ENCODE measurements at regions not wholly inside any gene's neighbourhood (a gene's known extent, or its start where the extent isn't known, plus 50 kb on each side); places are given as distances from the start of the nearest gene placed in this dataset.
"Not testable (repeated sequence)": the region's sequence is repeated elsewhere in the genome, so short reads cannot be mapped to it uniquely, and the experiment has no call there.

GRCh38 chr1:60818969-60819701 is 263.2 kb upstream of the NFIA start:
- Histone ChIP-seq H3K27ac (ENCODE audit: low read depth in 1 of 3, low read length in 2 of 3) (no peak overlapping the region), H3K4me1 (ENCODE audit: control insufficient read depth in 3 of 3, insufficient read depth in 2 of 3, low read depth in 1 of 3, low read length in 2 of 3) (no peaks in the 10 kb centered on the region), H3K27me3 (ENCODE audit: control insufficient read depth in 3 of 3, insufficient read depth in 3 of 3, low read length in 3 of 3) (no peaks in the 10 kb centered on the region), H3K36me3 (ENCODE audit: control insufficient read depth in 3 of 3, insufficient read depth in 2 of 3, low read depth in 1 of 3, low read length in 3 of 3) (no peaks in the 10 kb centered on the region), H3K4me3 (ENCODE audit: low read depth in 1 of 3, low read length in 3 of 3) (no peak overlapping the region), H3K9me3 (ENCODE audit: control insufficient read depth in 2 of 2, insufficient read depth in 1 of 2, low read depth in 1 of 2, low read length in 1 of 2) (no peaks in the 10 kb centered on the region)
- no peak for FAIRE-seq
- 65 to 70% (median 66%) methylated on average over 4 of the region's 4 CpGs for WGBS, 3 donors
- no peak for DNase-seq

- no peaks in the 10 kb centered on the region for H3K9me3 ChIP-seq (ENCODE audit: control insufficient read depth in 2 of 2, insufficient read depth in 1 of 2, low read depth in 1 of 2, low read length in 1 of 2)
- FAIRE-seq (no peak), DNase-seq (no peak)
- no peaks in the 10 kb centered on the region for H3K4me1 ChIP-seq (ENCODE audit: control insufficient read depth in 3 of 3, insufficient read depth in 2 of 3, low read depth in 1 of 3, low read length in 2 of 3)
- WGBS, 3 donors, result 79 to 94% (median 83%) methylated on average over 3 of the region's 3 CpGs
- no peak overlapping the region for H3K27ac ChIP-seq (ENCODE audit: low read depth in 1 of 3, low read length in 2 of 3)
- H3K4me3 ChIP-seq (ENCODE audit: low read depth in 1 of 3, low read length in 3 of 3), result no peak overlapping the region
- no peaks in the 10 kb centered on the region for H3K27me3 ChIP-seq (ENCODE audit: control insufficient read depth in 3 of 3, insufficient read depth in 3 of 3, low read length in 3 of 3)
- H3K36me3 ChIP-seq (ENCODE audit: control insufficient read depth in 3 of 3, insufficient read depth in 2 of 3, low read depth in 1 of 3, low read length in 3 of 3), result no peaks in the 10 kb centered on the region
Observed at GRCh38 chr1:60813071-60813470, 269.3 kb upstream of the NFIA start.

DNA sequence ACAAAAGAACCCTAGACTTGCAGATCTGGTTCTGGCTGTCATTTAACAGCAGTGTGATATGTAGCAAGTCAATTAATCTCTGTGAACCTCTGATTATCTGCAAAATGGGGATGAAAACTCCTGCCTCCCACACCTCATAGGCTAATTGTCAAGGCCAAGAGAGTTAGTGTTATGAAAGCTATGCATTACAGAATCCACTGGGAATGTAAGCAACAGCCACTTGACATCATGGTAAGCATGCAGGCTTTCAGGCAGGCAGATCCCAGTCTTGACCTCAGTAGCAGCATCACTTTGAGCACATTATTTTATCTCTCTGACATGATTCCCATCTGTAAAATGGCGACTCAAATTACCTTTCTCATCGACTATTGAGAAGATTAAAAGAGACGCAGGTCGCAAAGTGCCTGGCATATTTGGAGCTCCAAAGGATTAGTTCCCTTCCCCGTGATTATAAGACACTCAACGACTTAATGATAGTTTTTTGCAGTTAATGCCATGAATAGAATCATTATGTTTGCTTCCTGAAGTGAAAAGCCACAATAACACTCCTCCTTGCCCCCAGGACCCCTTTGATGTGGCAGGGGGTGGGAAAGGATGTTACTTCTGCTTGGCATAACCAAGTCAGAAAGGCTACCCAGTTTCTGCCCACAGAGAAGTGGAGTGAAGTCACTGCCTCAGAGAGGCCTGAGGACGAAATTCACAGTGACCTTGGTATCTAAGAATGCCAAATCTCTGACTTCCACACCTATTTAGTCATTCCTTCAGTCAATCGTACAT is 273.0 kb upstream of the NFIA start:
- DNase-seq, result no peak
- 77 to 79% (median 78%) methylated on average over 8 of the region's 8 CpGs for WGBS, 3 donors
- no peak for FAIRE-seq
- Histone ChIP-seq H3K9me3 (ENCODE audit: control insufficient read depth in 2 of 2, insufficient read depth in 1 of 2, low read depth in 1 of 2, low read length in 1 of 2) (peaks cover 0 to 11% of the 10 kb centered on the region in 2 donors), H3K27ac (ENCODE audit: low read depth in 1 of 3, low read length in 2 of 3) (no peak overlapping the region), H3K36me3 (ENCODE audit: control insufficient read depth in 3 of 3, insufficient read depth in 2 of 3, low read depth in 1 of 3, low read length in 3 of 3) (no peaks in the 10 kb centered on the region), H3K4me1 (ENCODE audit: control insufficient read depth in 3 of 3, insufficient read depth in 2 of 3, low read depth in 1 of 3, low read length in 2 of 3) (no peaks in the 10 kb centered on the region), H3K27me3 (ENCODE audit: control insufficient read depth in 3 of 3, insufficient read depth in 3 of 3, low read length in 3 of 3) (no peaks in the 10 kb centered on the region), H3K4me3 (ENCODE audit: low read depth in 1 of 3, low read length in 3 of 3) (no peak overlapping the region)

GRCh38 chr1:60808676-60809075 is 273.7 kb upstream of the NFIA start:
- H3K9me3 ChIP-seq (ENCODE audit: control insufficient read depth in 2 of 2, insufficient read depth in 1 of 2, low read depth in 1 of 2, low read length in 1 of 2), result peaks cover 0 to 11% of the 10 kb centered on the region in 2 donors
- H3K36me3 ChIP-seq (ENCODE audit: control insufficient read depth in 3 of 3, insufficient read depth in 2 of 3, low read depth in 1 of 3, low read length in 3 of 3), result no peaks in the 10 kb centered on the region
- no peak overlapping the region for H3K27ac ChIP-seq (ENCODE audit: low read depth in 1 of 3, low read length in 2 of 3)
- no peaks in the 10 kb centered on the region for H3K27me3 ChIP-seq (ENCODE audit: control insufficient read depth in 3 of 3, insufficient read depth in 3 of 3, low read length in 3 of 3)
- H3K4me3 ChIP-seq (ENCODE audit: low read depth in 1 of 3, low read length in 3 of 3), result no peak overlapping the region
- FAIRE-seq (no peak), DNase-seq (no peak)
- WGBS, 3 donors, result 69 to 83% (median 74%) methylated on average over 1 of the region's 1 CpG
- H3K4me1 ChIP-seq (ENCODE audit: control insufficient read depth in 3 of 3, insufficient read depth in 2 of 3, low read depth in 1 of 3, low read length in 2 of 3), result no peaks in the 10 kb centered on the region

DNA sequence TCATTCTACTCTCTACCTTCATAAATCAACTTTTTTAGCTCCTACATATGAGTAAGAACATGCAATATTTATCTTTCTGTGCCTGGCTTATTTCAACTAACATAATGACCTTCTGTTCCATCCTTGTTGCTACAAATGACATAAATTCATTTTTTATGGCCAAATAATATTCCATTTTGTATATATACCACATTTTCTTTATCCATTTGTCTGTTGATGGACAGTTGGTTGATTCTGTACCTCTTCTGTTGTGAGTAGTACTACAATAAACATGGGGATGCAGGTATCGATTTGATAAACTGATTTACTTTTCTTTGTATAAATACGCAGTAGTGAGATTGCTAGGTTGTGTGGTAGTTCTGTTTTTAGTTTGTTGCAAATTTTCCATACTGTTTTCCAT is 279.5 kb upstream of the NFIA start:
- DNase-seq (no peak), FAIRE-seq (no peak)
- Histone ChIP-seq H3K27me3 (ENCODE audit: control insufficient read depth in 3 of 3, insufficient read depth in 3 of 3, low read length in 3 of 3) (peaks cover 0 to 2% (median 0%) of the 10 kb centered on the region in 3 donors), H3K27ac (ENCODE audit: low read depth in 1 of 3, low read length in 2 of 3) (no peak overlapping the region), H3K4me1 (ENCODE audit: control insufficient read depth in 3 of 3, insufficient read depth in 2 of 3, low read depth in 1 of 3, low read length in 2 of 3) (no peaks in the 10 kb centered on the region), H3K4me3 (ENCODE audit: low read depth in 1 of 3, low read length in 3 of 3) (no peak overlapping the region), H3K9me3 (ENCODE audit: control insufficient read depth in 2 of 2, insufficient read depth in 1 of 2, low read depth in 1 of 2, low read length in 1 of 2) (peaks cover 0 to 14% of the 10 kb centered on the region in 2 donors), H3K36me3 (ENCODE audit: control insufficient read depth in 3 of 3, insufficient read depth in 2 of 3, low read depth in 1 of 3, low read length in 3 of 3) (no peaks in the 10 kb centered on the region)
- 94 to 97% (median 97%) methylated on average over 2 of the region's 2 CpGs for WGBS, 3 donors

GRCh38 chr1:60797351-60797750 is 285.0 kb upstream of the NFIA start:
- FAIRE-seq, result no peak

DNA sequence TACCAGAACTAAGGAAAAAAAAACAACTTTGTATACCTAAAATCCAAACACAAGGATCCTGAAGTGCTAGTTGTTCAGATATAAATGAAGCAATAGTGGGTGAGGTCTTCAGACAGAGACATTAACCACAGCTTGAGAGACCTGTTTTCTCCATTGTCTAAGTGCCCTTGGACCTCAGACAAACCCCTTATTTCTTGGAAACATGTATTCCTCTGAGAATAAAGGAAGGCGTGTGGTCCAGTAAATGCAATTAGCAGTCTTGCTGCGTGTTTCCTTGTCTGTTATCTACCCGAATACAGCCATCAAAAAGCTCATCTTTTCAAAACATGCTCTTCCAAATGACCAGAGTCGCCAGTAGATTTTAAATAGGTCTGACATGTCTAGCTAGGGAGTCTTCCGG is 291.1 kb upstream of the NFIA start:
- Histone ChIP-seq H3K27ac (ENCODE audit: low read depth in 1 of 3, low read length in 2 of 3) (no peak overlapping the region), H3K27me3 (ENCODE audit: control insufficient read depth in 3 of 3, insufficient read depth in 3 of 3, low read length in 3 of 3) (no peaks in the 10 kb centered on the region), H3K4me1 (ENCODE audit: control insufficient read depth in 3 of 3, insufficient read depth in 2 of 3, low read depth in 1 of 3, low read length in 2 of 3) (no peaks in the 10 kb centered on the region), H3K36me3 (ENCODE audit: control insufficient read depth in 3 of 3, insufficient read depth in 2 of 3, low read depth in 1 of 3, low read length in 3 of 3) (no peaks in the 10 kb centered on the region), H3K4me3 (ENCODE audit: low read depth in 1 of 3, low read length in 3 of 3) (no peak overlapping the region), H3K9me3 (ENCODE audit: control insufficient read depth in 2 of 2, insufficient read depth in 1 of 2, low read depth in 1 of 2, low read length in 1 of 2) (peaks cover 2% of the 10 kb centered on the region in 2 donors)
- FAIRE-seq, result no peak
- no peak for DNase-seq
- WGBS, 3 donors, result 81 to 82% (median 82%) methylated on average over 5 of the region's 5 CpGs

More at GRCh38 chr1:60797351-60797750, 285.0 kb upstream of the NFIA start:
- Histone ChIP-seq H3K36me3 (ENCODE audit: control insufficient read depth in 3 of 3, insufficient read depth in 2 of 3, low read depth in 1 of 3, low read length in 3 of 3) (no peaks in the 10 kb centered on the region), H3K9me3 (ENCODE audit: control insufficient read depth in 2 of 2, insufficient read depth in 1 of 2, low read depth in 1 of 2, low read length in 1 of 2) (peaks cover 2 to 3% of the 10 kb centered on the region in 2 donors), H3K27ac (ENCODE audit: low read depth in 1 of 3, low read length in 2 of 3) (no peak overlapping the region), H3K4me1 (ENCODE audit: control insufficient read depth in 3 of 3, insufficient read depth in 2 of 3, low read depth in 1 of 3, low read length in 2 of 3) (no peaks in the 10 kb centered on the region), H3K4me3 (ENCODE audit: low read depth in 1 of 3, low read length in 3 of 3) (no peak overlapping the region), H3K27me3 (ENCODE audit: control insufficient read depth in 3 of 3, insufficient read depth in 3 of 3, low read length in 3 of 3) (peaks cover 0 to 2% (median 0%) of the 10 kb centered on the region in 3 donors)
- DNase-seq, result no peak
- WGBS, 3 donors, result 68 to 85% (median 83%) methylated on average over 2 of the region's 2 CpGs

- not testable (repeated sequence) for H3K4me3 ChIP-seq (ENCODE audit: low read depth in 1 of 3, low read length in 3 of 3); FAIRE-seq
- WGBS, 3 donors, result 77 to 81% (median 77%) methylated on average over 2 of the region's 2 CpGs
Observed at GRCh38 chr1:60773099-60773498, 309.3 kb upstream of the NFIA start.

More at GRCh38 chr1:60773099-60773498, 309.3 kb upstream of the NFIA start:
- not testable (repeated sequence) for H3K36me3 ChIP-seq (ENCODE audit: control insufficient read depth in 3 of 3, insufficient read depth in 2 of 3, low read depth in 1 of 3, low read length in 3 of 3); H3K27ac ChIP-seq (ENCODE audit: low read depth in 1 of 3, low read length in 2 of 3); H3K9me3 ChIP-seq (ENCODE audit: control insufficient read depth in 2 of 2, insufficient read depth in 1 of 2, low read depth in 1 of 2, low read length in 1 of 2); H3K27me3 ChIP-seq (ENCODE audit: control insufficient read depth in 3 of 3, insufficient read depth in 3 of 3, low read length in 3 of 3); DNase-seq; H3K4me1 ChIP-seq (ENCODE audit: control insufficient read depth in 3 of 3, insufficient read depth in 2 of 3, low read depth in 1 of 3, low read length in 2 of 3)
